ENCODE measurements at regions not wholly inside any gene's neighbourhood (a gene's known extent, or its start where the extent isn't known, plus 50 kb on each side); places are given as distances from the start of the nearest gene placed in this dataset.

GRCh38 chr7:136807598-136807997 is 60.9 kb upstream of the CHRM2 start:
- no peak for ATAC-seq
- Histone ChIP-seq H3K4me3 (no peak overlapping the region), H3K27me3 (ENCODE audit: low read depth) (no peaks in the 10 kb centered on the region), H3K9me3 (no peaks in the 10 kb centered on the region), H3K36me3 (no peaks in the 10 kb centered on the region), H3K27ac (no peak overlapping the region), H3K4me1 (no peaks in the 10 kb centered on the region)
- intact Hi-C loops (cut with DNase I): no loop called here
- DNase-seq: no peak
- TF ChIP-seq CTCF (IDR thresholded peaks at IDR 0.05): no peak

DNA sequence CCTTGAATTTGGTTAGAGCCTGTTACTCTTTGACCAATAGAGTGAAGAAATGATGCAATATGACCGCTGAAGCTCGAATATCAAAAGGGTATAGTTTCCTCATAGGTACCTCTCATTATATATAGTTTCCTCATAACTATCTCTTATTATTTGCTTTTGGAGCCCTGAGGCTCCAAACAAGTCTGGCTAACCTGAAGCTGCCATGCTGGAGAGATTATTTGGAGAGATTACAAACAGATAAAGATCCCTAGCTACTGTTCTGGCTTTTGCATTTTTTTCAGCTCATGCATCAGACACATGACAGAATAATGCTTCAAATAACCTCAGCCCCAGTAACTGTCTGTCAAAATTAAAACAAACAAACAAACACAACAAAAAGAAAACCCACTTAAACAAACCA is 65.4 kb upstream of the CHRM2 start:
- intact Hi-C loops (cut with DNase I): no loop called here
- Histone ChIP-seq H3K27me3 (ENCODE audit: low read depth) (no peaks in the 10 kb centered on the region), H3K9me3 (no peaks in the 10 kb centered on the region), H3K4me3 (no peak overlapping the region), H3K4me1 (no peaks in the 10 kb centered on the region), H3K27ac (no peak overlapping the region), H3K36me3 (no peaks in the 10 kb centered on the region)
- TF ChIP-seq CTCF (IDR thresholded peaks at IDR 0.05): no peak
- DNase-seq (no peak), ATAC-seq (no peak)

DNA sequence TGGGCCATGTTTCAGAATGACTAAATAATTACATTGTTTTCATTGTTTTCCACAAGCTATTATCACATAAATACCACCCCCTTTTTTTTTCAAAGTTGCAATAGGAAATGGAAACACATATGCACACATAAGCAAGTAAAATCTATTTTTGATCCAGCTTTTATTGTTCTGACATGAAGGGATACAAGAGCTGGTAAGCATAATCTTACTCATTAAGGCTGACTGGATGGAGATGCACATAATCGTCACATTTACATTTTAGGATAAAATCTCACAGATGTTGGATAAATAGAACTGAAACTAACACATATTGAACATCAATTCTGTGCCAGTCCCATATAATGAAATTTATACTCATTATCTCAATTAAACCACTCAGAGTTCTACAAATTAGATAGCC is 84.5 kb upstream of the CHRM2 start:
- no peak overlapping the region for H3K27ac ChIP-seq
- H3K9me3 ChIP-seq: no peaks in the 10 kb centered on the region
- DNase-seq (no peak), ATAC-seq (no peak)
- no peaks in the 10 kb centered on the region for H3K27me3 ChIP-seq (ENCODE audit: low read depth)
- TF ChIP-seq CTCF (IDR thresholded peaks at IDR 0.05): no peak
- intact Hi-C loops (cut with DNase I): no loop called here
- no peaks in the 10 kb centered on the region for H3K4me1 ChIP-seq
- no peaks in the 10 kb centered on the region for H3K36me3 ChIP-seq
- H3K4me3 ChIP-seq: no peak overlapping the region

- Histone ChIP-seq H3K27ac (no peak overlapping the region), H3K36me3 (no peaks in the 10 kb centered on the region), H3K4me3 (no peak overlapping the region), H3K4me1 (no peaks in the 10 kb centered on the region), H3K9me3 (peaks cover 18% of the 10 kb centered on the region), H3K27me3 (ENCODE audit: low read depth) (no peaks in the 10 kb centered on the region)
- TF ChIP-seq CTCF (IDR thresholded peaks at IDR 0.05): no peak
- intact Hi-C loops (cut with DNase I): no loop called here
- DNase-seq (no peak), ATAC-seq (no peak)
Observed at GRCh38 chr7:136741941-136742340, 126.5 kb upstream of the CHRM2 start.

GRCh38 chr7:136728945-136729344 is 139.5 kb upstream of the CHRM2 start:
- ATAC-seq: no peak
- Histone ChIP-seq H3K27me3 (ENCODE audit: low read depth) (no peaks in the 10 kb centered on the region), H3K4me3 (no peak overlapping the region), H3K4me1 (no peaks in the 10 kb centered on the region), H3K27ac (no peak overlapping the region), H3K9me3 (no peaks in the 10 kb centered on the region), H3K36me3 (no peaks in the 10 kb centered on the region)
- TF ChIP-seq CTCF (IDR thresholded peaks at IDR 0.05): no peak
- intact Hi-C loops (cut with DNase I): no loop called here
- no peak for DNase-seq

DNA sequence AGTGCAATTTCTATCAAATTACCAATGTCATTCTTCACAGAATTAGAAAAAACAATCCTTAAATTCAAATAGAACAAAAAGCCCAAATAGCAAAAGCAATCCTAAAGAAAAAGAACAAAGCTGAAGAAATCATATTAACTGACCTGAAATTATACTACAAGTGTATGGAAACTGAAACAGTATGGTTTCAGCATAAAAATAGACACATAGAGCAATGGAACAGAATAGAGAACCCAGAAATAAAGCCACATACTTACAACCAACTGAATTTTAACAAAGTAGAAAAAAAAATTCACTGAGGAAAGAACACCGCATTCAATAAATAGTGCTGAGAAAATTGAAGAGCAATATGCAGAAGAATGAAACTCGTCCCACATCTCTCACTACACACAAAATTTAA is 142.0 kb upstream of the CHRM2 start:
- TF ChIP-seq CTCF (IDR thresholded peaks at IDR 0.05): no peak
- Histone ChIP-seq H3K36me3 (no peaks in the 10 kb centered on the region), H3K27ac (no peak overlapping the region), H3K9me3 (no peaks in the 10 kb centered on the region), H3K27me3 (ENCODE audit: low read depth) (no peaks in the 10 kb centered on the region), H3K4me3 (no peak overlapping the region), H3K4me1 (no peaks in the 10 kb centered on the region)
- DNase-seq: no peak
- intact Hi-C loops (cut with DNase I): no loop called here
- ATAC-seq: no peak
